ENCODE measurements at regions not wholly inside any gene's neighbourhood (a gene's known extent, or its start where the extent isn't known, plus 50 kb on each side); places are given as distances from the start of the nearest gene placed in this dataset.
"Not testable (repeated sequence)": the region's sequence is repeated elsewhere in the genome, so short reads cannot be mapped to it uniquely, and the experiment has no call there.

DNA sequence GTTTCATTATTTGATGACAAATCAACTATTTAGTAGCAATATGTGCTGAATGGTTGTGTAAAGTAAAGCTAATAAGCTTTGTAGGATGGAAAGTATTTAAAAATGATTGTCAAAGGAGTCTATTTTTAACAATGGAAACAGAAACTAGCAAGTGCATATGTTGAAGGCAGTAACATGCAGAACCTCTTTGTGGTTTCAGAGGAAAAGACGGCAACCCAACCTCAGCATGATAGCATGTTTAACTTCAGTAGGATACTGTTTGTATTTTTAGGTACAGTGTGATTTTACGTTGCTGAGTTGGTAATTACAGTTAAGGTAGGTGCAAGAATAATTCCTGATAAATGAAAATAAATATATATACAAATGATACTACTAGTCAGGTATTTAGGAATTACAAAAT, 545.4 kb downstream of the CDY1 start:
- not testable (repeated sequence) for DNase-seq

DNA sequence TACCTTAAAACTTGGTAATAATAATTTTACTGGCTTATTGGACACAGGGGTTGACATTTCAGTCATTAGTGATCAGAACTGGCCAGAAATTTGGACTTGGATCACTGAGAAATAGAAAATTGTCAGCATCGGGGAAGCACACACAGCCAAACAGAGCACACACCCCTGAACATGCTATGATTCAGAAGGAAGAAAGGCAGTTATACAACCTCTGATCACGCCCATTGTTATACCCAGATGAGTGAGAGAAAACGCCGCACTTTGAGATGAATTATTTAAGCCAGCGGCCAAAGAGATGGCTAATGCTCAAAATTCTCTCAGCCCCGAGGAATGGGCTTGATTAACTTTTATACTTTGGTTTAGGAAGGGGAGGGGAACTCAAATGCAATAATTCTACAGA, 557.4 kb downstream of the CDY1 start:
- not testable (repeated sequence) for DNase-seq

DNA sequence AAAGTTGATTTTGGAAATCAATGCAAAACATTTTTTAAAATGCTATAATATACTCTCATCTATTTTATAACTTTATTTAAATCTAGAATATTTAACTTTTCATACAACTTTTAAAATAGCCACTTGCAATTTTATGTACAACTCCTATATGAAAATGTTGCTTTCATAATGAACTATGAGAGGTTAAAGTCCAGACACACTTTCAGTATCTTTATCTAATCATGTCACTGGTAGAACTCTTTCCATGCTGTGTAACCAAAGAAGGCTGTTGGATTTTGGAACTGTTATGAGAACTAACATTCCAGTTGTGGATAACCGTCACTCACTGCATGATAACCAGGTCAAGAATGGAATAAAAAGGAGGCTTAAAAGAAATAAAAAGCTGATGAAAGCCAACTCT, 603.1 kb downstream of the CDY1 start:
- DNase-seq = not testable (repeated sequence)

DNA sequence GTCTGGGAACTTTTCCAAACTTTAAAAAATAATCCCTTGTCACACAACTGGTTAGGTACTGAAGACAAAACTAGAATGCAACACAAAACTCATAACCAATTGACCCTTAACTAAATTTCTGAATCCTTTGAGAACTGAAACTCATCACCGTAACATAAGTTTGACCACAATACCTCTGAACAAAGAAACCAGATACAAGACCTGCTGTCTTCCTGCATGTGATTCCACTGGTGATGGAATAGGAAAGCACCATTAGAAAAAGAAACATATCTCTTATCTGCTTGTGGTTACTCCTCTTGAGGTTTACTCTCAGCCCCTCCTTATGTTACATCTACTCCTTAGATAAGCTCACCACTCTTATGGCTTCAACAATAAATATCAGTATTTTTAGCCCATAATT, 603.6 kb downstream of the CDY1 start:
- not testable (repeated sequence) for DNase-seq

DNA sequence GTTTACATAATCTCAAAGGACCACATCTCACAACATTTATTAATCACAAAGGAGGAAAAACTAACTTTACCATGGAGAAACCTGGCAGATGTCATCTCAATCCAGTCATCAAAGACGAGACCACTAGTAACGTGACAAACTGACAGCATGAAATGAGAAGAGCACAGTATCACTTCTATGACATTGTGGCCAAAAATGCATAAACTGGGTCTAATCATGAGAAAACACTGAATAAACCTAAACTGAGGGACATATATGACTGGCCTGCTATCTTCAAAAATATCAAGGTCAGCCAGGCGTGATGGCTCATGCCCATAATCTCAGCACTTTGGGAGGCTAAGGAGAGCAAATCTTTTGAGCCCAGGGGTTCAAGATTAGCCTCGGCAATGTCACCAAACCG, 619.0 kb downstream of the CDY1 start:
- DNase-seq = not testable (repeated sequence)

DNA sequence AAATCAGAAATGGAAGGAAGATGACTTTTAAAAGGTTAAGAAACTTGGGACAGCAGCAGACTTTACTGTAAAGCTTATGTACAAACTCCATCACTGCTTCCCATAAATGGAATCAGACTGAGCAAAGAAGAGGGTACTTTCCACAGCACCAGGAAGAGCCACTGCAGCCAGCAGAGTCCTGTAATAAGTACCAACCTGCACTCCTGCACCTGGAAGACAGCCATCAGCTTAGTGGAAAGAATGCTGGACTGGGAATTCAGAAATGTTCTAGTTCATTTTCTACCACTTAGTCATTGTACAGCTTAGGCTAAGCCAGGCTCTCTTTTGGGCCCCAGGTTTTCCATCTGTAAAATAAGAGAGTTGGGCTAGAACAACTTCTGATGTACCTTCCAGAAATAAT, 632.3 kb downstream of the CDY1 start:
- not testable (repeated sequence) for DNase-seq

DNA sequence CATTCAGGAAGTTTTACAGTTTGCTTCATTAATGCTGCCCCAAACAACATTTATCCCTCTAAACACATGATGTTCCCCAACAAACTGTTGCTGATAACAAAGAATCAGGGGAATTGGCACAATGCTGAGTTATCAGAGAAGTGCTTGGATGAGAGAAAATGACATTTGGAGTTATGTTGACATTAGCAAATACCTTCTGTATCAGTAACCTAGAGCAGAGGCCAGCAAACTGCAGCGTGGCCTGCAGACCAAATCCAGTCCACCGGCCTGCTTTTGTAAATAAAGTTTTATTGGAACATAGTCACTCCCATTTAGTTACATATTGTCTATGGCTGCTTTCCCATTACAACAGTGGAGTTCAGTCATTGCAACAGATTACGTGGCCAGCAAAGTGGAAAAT, 643.5 kb downstream of the CDY1 start:
- DNase-seq = not testable (repeated sequence)

DNA sequence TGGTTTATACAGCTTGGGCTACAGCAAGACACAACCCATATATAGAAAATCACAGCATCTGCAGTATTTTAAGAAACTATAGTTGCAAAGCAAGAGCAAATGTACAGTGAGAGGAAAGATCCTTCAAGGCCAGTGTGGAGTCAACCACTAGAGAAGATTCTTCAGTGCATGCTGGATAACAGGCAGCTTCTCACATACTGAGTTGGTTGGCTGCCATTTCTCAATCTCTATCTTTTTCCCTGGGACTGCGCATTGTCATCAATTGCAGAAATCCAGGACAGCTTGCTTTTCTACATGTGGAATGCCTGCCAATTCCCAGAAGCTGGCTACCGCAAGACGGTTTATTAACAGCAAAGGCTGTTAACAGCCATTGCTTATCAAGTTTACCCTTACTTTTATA, 646.5 kb downstream of the CDY1 start:
- not testable (repeated sequence) for DNase-seq

DNA sequence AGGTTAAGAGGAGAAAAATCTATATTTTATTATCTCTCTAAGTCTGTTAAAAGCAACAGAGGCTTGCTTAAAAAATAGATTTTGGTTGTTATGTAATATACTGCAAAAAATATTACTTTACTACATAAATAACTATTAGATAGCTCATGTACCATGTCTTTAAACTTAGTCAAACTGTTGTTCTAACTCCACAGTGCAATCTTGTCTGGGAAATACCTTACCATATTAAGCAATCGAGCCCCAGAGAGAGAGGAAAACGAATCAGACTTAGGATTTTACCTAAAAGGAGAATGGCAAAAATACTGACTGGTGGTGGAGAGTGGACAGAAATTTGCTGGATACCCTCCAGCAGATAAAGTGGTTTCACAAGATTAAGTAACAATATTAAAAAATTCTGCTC, 647.0 kb downstream of the CDY1 start:
- DNase-seq = not testable (repeated sequence)

DNA sequence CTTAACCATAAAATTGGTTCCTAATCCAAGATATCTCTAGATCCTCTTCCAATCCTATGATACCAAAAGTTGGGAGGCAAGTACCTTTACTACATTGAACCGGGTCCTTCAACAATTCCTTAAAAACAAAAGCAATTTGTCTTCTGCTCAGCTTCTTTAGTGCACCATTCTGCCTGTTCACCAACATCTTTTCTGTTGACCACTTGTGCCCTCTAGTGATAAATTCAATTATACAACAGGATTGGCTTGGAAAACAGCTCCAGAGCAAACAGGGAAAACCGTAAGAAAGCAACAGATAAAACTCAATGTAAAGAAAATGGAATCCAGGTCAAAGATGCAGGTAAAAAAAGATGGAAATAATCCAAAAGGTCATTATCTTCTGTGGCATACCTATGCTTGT, 651.2 kb downstream of the CDY1 start:
- not testable (repeated sequence) for DNase-seq

DNA sequence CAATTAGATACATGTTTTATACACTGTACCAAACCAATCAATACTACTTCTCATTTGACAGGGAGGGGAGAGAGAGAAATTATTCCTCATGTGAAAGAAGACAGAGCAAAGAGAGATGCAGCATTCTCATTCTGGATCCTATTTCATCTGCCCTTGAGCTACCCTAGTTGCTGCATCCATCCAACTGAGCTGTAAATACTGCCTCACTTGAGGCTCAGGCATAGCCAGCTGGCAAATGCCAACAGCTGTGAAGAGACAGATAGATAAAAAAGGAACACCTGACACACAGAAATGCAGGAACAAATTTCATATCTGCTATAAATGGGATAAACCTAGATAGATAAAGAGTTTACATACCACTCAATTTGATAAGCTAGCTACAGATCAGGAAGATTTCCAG, 684.1 kb downstream of the CDY1 start:
- DNase-seq = not testable (repeated sequence)

DNA sequence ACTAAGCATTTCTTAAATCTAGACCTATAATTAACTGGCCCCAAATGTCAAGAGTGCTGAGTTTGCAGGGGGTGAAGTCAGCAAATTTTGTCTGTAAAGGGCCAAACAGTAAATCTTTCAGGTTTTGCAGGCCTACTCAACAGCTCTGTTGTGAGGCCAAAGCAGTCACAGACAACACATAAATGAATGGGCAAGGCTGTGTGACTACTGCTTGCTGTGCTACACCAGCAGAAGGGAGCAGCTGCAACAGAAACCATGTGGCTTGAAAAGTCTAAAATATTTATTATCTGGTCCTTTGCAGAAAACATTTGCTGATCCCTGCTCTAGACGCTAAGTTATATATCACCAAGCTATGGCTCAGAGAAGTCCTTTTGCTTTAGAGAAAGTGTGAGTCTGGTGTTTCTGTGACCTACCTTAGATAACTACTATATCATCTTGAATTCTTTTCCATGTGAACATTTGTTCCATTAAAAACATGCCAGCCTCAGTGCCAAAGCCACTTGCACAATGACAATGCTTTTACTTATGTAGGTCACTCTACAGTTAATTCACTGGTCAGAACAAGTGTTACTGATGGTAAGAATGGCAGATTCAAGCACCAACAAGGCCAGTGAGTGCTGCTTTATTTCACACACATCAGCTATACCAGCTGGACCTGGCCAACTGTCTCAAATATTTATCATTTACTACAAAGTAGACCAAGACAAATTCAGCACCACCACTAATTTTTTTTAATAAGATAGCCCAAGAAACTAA, 684.9 kb downstream of the CDY1 start:
- not testable (repeated sequence) for DNase-seq

DNA sequence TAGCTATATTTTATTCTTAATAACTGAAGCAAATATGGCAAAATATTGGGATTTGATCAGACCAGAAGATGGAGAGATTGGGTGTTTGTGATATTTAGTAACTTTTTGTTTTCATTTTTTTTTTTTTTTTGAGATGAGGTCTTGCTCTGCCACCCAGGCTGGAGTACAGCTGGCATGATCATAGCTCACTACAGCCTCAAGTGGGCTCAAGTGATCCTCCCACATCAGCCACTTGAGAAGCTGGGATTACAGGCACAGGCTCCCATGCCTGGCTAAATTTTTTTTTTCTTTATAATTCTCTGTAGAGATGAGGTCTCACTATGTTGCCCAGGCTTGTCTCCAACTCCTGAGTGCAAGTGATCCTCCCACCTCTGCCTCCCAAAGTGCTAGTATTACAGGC, 686.4 kb downstream of the CDY1 start:
- DNase-seq = not testable (repeated sequence)

DNA sequence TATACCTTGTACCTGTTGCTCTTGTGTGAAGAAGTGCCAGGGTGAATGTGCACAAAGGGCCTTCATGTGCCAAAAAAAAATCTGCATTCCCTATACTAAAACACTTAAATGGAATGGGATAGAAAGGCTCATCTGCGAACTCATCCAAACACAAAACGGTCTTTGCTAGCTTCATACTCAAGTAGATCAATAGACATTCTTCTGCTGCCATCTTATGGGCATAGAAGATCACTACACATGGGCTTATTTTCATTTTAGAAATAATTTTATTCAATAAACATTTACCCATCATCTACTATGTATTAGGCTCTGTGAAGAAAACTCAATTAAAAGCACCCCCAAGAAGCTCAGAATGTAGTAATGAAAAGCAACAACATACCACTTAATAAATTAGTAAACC, 693.1 kb downstream of the CDY1 start:
- peak; percentile 0 for DNase-seq

DNA sequence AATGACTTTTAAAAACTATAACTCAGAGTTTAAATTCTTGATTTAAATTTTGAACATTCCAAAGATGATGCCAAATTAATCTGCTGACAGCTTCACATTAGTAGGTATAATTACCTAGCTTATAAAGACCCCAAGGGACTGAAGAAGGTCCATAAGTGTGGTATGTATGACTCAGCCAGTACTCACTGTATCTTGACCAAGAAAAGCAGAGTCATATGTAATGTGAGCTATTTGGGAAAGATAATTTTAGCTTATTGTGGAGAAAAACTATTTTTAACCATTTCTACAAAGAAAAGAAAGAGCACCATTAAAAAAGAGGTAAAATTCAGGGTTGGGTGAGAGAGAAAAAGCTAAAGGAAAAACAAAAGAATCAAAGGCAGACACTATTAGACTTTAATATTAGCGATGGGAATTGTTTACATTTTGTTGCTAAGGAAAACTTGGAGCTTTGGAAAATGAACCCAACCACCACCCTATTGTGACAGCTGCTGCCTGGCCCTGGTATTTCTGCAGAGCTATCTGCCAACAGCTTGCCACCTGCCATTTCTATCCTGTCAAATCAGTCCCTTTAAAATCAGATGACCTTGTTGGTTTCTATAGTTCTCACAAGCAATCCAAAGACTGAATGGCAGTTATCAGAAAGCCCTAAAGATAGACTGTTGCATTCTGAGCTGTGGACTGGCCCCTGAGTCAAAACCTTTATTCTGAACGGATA, 697.7 kb downstream of the CDY1 start:
- DNase-seq = not testable (repeated sequence)

DNA sequence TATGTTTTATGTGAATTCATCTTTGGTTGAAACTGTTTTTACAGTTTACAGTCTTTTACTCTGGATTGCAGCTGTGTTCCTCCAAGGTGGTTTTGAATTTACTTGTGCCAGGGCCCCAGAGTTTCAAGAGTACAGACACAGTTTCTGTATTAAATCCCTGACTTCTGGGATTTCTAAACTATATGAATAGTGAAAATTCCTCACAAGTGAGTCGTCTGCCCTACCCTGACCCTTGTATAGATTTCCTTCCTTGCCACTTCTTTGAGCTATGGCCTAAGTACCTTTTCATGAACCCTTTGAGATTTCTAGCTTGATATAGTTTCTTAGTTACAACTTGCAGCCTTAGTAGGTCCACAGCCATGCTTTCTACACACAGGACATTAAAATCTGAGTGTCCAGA, 700.8 kb downstream of the CDY1 start:
- not testable (repeated sequence) for DNase-seq

DNA sequence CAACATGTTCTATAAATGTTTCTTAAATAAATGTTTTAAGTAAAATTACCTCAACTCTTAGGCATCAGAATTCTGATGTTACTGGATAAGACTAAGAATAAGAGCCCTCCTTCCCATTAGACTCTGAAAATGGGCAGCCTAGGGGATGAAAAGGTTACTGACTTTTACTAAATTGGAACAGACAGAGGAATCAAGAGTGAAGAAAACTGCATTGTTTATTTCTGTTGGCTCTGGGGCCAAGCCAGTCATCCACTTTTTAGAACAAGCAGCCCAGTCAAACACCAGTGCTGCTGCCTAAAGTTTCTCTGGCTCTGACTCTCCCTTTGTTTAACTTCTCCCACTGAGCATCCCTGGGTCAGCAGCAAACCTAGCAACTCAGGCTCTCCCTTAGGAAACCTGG, 731.0 kb downstream of the CDY1 start:
- not testable (repeated sequence) for DNase-seq

DNA sequence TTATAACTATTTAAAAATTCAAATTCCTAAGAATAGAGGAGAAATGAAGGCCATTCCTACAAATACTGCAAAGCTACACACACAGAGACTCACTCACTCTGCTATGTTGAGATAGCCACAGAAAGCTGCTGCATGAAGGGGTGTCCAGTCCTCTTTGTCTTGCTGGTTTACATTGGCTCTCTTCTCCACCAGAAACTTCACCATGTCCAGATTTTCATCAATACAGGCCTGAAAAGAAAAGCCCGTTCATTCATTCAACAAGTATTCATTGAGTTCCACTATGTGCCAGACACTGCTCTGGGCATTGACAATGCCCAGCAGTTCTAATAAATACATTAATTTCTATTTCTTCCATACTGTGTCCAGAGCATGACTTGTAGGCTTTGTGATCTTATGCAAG, 732.3 kb downstream of the CDY1 start:
- no peak for DNase-seq

DNA sequence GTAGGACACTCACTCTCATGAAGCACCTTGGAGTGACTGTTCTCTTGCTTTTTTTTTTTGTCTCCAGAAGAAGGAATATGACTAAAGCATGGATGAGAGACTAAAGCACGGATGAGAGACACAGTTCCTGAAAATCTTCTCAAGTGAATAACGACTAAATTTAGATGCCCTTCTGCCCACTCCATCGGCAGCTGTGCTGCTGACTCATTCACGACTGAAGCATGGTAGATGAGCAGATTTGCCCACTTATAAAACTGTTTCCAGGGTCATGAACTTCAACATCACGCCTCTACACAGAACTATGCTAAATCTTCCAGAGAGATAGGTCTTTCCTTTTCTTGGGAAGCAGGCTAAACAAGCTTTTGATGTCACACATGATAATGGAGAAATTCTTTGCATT, 738.0 kb downstream of the CDY1 start:
- DNase-seq = not testable (repeated sequence)

DNA sequence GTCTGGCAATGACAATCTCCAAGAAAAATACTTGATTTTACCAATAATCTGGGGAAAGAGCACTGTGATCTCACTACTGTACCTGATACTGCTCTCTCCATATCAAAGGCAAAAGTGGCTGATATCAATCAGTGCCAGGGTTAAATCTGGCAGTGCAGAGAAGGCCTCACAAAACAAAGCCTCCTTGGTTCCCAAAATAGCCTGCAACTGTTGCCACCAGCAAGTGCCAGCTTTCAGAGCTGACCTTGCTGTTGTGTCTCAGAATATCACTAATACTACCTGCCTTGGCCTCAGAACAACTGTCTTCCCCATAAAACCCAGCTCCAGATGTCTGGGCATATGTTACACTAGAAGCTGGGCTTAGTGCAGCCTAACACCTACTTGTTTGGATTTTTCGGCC, 738.6 kb downstream of the CDY1 start:
- not testable (repeated sequence) for DNase-seq

DNA sequence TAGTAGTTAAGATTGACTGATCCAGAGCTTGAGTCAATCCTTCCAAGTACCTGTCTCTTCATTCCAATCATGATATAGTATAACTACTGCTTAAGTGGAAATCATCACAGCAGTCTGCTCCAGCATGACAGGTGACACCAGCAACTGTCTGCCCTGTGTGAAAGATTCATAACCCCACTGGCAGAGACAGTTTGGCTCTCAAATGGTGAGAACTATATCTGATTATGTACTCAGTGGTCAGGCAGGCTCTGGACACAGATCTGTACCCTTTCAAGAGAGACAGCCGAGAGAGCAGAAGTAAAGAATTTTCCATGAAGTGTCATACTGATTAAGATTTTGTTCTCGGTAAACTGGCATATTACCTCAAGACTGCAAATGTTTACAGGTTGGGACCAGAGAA, 741.5 kb downstream of the CDY1 start:
- DNase-seq = not testable (repeated sequence)

DNA sequence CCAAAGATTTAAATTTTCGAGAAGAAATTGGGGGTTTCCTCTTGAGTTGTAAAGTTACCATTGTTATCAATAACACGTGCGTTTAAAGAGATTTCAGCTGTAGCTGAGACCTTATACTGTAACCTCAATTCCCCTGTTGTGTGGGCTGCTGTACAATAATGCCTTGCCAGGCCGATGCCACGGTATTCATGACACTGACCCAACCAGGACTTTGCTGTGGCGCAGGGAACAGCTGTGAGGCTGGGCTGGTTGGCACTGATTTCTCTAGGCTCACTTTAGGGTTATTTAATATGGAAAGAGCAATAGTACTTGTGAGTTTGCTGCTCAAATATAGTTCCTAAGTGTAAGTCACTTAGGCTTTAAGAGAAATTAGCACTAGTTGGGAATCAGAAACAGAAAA, 744.2 kb downstream of the CDY1 start:
- DNase-seq = not testable (repeated sequence)

DNA sequence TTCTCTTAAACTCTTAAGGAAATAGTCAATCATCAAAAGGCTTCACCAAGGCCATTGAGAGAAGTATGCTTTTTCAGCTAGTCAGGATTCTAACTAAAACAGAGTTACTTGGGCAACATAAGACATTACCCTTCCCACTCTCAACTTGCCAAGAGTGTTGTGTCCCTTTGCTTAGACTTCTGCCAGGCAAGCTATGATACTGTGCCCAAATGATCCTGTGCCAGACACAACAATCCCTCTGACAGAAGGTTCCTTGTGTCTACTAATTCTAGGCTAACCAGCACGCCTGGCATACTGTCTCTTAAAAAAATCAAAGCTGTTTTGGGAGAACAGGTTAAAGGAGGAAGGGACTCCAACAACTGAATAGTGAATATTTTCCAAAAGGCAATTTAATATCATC, 750.6 kb downstream of the CDY1 start:
- not testable (repeated sequence) for DNase-seq

DNA sequence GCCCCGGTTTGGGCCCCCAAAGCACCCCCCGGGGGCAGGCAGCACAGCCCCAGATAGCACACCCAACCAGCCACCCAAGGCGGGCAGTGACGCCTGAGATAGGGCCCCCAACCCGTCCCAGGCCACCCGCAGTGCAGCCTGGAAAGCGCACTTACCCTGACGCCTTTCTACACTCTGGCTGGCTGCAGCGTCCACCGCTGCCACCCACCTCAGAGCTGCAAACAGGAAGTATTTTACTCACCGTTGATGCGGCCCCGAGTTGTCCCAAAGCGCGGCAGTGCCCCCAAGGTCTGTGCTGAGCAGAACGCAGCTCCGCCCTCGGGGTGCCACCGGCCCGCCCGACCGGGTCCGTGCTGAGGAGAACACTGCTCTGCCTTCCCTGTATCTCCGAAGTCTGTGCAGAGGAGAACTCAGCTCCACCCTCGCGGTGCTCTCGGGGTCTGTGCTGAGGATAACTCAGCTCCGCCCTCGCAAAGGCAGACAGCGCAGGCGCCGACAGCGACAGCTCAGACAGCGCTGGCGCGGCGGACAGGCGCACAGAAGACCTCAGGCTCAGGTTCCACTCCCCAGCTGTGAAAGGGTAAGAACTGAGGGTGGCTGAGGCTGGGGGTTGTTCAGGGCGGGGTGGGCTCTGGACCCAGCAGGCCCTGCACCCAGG, 786.9 kb downstream of the CDY1 start:
- no peak for DNase-seq
